ENCODE measurements at regions not wholly inside any gene's neighbourhood (a gene's known extent, or its start where the extent isn't known, plus 50 kb on each side); places are given as distances from the start of the nearest gene placed in this dataset.

GRCh38 chr4:103895876-103896465 is 176.2 kb upstream of the TACR3 start:
- TF ChIP-seq CTCF (IDR thresholded peaks at IDR 0.05) (no peak), POLR2A (IDR thresholded peaks at IDR 0.05) (no peak)

Measured in Peyer's patch (tissue), 4 donors.